Putamen (tissue), 1 donor: ENCODE measurements at regions not wholly inside any gene's neighbourhood (a gene's known extent, or its start where the extent isn't known, plus 50 kb on each side); places are given as distances from the start of the nearest gene placed in this dataset.
A peak's percentile ranks its signal among the peaks of the same experiment; 100 is the strongest.

Experiments
- DNase-seq: peaks from one replicate; pipeline ENCODE4 v3.0.0-alpha.2; 2016; ENCODE audit warnings: low spot score

GRCh38 chr2:173419506-173419905, 64.8 kb downstream of the CDCA7 start:
- no peak for DNase-seq

GRCh38 chr2:173424886-173425285, 70.2 kb downstream of the CDCA7 start:
- no peak for DNase-seq

- no peak for DNase-seq
Observed at GRCh38 chr2:173427887-173428668, 73.4 kb downstream of the CDCA7 start.

GRCh38 chr2:173431191-173431590, 76.5 kb downstream of the CDCA7 start:
- no peak for DNase-seq

- no peak for DNase-seq
Observed at GRCh38 chr2:173432049-173432754, 77.5 kb downstream of the CDCA7 start.

- no peak for DNase-seq
Observed at GRCh38 chr2:173434762-173435569, 80.3 kb downstream of the CDCA7 start.

- no peak for DNase-seq
Observed at GRCh38 chr2:173435574-173435973, 80.9 kb downstream of the CDCA7 start.

GRCh38 chr2:173436088-173436487, 81.4 kb downstream of the CDCA7 start:
- DNase-seq, result no peak

- DNase-seq, result no peak
Observed at GRCh38 chr2:173441222-173441621, 86.5 kb downstream of the CDCA7 start.

GRCh38 chr2:173442542-173442941, 87.9 kb downstream of the CDCA7 start:
- DNase-seq, result no peak

- no peak for DNase-seq
Observed at GRCh38 chr2:173446722-173447121, 92.0 kb downstream of the CDCA7 start.

- DNase-seq, result peak; percentile 39
Observed at GRCh38 chr2:173448938-173449471, 94.3 kb downstream of the CDCA7 start.

- DNase-seq, result no peak
Observed at GRCh38 chr2:173451118-173451517, 96.4 kb downstream of the CDCA7 start.

- DNase-seq, result no peak
Observed at GRCh38 chr2:173451941-173452340, 97.3 kb downstream of the CDCA7 start.

GRCh38 chr2:173452416-173452815, 97.7 kb downstream of the CDCA7 start:
- no peak for DNase-seq

- no peak for DNase-seq
Observed at GRCh38 chr2:173456960-173457359, 102.3 kb downstream of the CDCA7 start.

GRCh38 chr2:173457366-173457765, 102.7 kb downstream of the CDCA7 start:
- DNase-seq, result peak; percentile 71

GRCh38 chr2:173458991-173459780, 104.5 kb downstream of the CDCA7 start:
- DNase-seq, result peak; percentile 31

- no peak for DNase-seq
Observed at GRCh38 chr2:173462892-173463840, 108.5 kb downstream of the CDCA7 start.

- no peak for DNase-seq
Observed at GRCh38 chr2:173463846-173464245, 109.2 kb downstream of the CDCA7 start.
